ENCODE measurements at regions not wholly inside any gene's neighbourhood (a gene's known extent, or its start where the extent isn't known, plus 50 kb on each side); places are given as distances from the start of the nearest gene placed in this dataset.

DNA sequence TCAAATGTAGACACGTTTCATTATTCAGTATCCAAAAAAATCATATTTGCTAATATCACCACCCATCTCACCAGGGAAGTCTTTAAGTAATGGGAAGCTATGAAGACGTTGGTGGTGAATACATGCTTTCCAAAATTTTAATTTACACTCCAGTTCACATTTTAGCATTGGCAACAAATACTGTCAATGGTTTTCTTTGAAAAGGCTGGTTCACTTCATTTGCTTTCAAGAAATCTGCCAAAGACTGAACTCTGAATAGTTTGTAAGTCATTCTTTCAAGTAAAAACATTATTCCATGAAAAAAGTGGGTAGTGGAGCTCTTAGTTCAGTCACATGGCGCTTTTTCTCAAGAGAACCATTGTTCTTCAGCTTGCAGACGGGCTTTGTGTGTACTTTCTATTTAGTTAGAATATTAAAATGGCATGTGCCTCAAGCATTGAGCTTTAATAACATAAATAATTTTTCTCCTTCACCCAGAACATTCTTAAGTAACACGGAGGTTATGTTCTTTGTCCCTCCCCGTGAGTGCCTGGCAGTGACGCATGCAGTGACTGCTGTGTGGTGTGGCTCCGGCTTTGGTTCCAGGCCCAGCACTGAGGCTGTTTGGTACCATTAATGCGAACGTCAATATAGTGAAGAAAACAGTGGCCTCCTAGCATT is 300.0 kb upstream of the HDAC4 start:
- DNase-seq: no peak

DNA sequence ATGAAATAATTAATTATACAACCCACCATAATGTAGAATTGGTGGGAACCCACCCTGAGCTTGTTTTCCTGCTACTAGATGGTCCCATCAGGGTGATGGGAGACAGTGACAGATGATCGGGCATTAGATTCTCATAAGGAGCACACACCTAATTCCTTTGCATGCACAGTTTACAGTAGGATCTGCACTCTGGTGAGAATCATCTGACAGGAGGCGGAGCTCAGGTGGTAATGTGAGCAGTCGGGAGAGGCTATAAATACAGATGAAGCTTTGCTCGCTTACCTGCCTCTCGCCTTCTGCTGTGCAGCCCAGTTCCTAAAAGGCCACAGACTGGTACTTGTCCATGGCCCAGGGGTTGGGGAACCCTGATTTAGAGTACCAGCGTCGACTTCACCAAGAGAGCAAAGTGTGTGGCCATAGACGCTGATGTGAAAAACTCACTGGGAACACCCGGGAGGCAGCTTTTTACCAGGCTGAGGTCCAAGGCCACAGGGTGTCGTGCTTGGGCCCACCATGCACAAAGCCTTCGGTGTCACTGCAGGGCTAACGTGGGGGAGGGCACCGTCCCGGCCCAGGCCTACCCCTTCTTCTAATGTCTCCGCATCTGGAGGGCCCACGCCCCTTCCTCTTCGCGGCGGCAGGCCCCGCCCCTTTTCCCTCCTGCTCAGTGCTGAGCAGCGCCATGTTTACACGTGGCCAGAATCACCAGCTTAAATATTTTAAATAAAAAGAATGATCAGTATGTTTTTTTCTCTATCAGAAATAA is 296.8 kb upstream of the HDAC4 start:
- DNase-seq: no peak

GRCh38 chr2:239696559-239697207 is 295.9 kb upstream of the HDAC4 start:
- no peak for DNase-seq

- no peak for DNase-seq
Measured at GRCh38 chr2:239695728-239696240, 295.0 kb upstream of the HDAC4 start.

DNA sequence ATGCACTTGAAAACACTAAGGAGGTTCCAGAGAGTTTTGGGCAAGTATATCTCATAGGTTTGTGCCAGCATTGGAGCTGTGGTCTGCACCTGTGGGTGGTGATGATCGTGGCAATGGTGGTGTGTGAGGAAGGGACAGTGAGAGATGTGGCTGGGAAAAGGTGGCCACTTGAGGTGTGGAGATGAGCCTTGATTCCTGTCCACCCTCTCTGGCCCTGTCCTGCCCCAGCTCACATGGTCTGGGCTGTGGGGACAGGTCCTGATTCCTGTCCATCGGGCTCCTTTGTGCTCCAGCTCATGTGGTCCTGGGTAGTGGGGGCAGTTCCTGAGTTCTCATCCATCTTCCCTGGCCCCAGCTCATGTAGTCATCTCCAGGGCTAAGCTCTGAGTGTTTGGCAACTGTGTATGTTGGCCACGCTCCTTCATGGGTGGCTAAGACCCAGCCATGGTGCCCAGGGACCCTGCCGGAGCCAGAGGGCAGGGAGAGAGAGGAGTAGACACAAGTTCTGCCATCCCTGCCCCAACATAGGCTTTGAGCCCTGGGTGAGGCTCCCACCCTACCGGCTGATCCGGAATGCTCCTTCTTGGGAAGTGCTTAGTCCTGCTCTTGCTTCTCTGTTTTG is 294.4 kb upstream of the HDAC4 start:
- no peak for DNase-seq

GRCh38 chr2:239694487-239694886 is 293.7 kb upstream of the HDAC4 start:
- DNase-seq: no peak

DNA sequence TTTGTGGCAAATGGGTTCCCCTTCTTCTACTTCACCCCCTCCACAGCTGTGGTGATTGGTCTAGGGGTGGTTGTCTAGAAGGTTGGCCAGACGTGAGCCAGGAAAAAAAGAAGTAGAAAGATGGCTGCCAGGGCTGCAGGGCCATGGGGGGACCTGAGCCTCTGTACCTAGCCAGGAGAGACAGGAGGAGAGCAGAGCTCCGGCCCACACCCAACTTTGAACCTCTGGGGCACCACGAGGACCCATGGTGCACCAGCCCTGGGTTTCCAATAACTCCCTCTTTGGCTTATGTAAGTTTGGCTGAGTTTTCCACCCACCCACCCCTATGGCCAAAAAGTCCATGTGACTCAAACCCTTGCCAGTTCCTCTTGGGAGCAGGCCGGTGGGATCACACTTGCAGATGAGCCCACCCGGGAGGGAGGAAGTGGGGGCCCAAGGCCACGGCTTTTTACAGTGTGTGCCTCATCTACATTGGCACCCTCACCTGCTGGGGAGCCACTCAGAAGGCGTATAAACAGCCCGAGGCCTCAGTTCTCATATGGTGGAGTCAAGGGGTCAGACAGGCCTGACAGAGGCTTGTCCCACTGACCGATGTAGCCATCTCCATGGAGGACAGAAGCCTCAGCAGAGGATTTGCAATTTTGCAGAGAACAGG is 293.1 kb upstream of the HDAC4 start:
- no peak for DNase-seq

- no peak for DNase-seq
Measured at GRCh38 chr2:239693330-239693729, 292.5 kb upstream of the HDAC4 start.

GRCh38 chr2:239692919-239693318 is 292.1 kb upstream of the HDAC4 start:
- no peak for DNase-seq

DNA sequence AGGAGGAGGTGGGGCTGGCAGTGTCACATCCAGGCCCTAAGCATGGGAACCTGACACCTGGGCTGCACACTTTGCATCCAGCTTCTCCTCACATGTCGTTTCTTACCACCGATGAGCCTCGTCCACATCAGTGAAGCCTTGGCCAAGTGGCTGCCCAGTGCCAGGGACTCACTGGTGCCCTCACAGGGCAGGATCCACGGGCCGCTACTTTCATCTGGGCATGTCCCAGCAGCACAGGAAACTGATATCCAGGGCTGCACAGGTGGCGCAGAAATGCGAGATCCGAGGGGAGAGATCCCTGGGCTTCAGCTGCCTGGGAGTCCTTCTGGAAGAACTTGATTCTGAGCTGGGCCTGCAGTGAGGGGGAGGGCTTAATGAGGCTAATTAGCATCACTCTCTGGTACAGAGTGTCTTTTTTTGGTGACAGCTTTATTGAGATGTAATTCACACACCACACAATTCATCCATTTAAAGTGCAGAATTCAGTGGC is 291.6 kb upstream of the HDAC4 start:
- no peak for DNase-seq

DNA sequence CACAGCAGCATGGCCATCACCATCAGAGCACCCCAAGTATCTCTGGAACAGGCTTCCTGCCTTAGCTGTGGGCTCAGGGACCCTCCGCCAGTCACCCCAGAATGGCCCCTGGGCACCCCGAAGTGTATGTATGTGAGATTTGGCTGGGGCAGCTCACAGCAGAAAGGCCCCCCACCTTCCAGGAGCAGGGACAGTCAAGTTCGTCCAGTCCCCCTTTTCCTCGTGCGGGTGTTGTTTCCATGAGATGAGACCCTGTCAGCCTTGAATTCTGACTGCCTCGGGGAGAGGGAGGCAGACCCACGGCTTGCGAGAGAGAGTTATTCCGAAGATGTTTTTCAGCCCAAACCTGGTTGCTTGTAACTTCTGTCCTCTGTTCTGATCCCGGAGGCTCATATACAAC is 290.9 kb upstream of the HDAC4 start:
- DNase-seq: no peak

DNA sequence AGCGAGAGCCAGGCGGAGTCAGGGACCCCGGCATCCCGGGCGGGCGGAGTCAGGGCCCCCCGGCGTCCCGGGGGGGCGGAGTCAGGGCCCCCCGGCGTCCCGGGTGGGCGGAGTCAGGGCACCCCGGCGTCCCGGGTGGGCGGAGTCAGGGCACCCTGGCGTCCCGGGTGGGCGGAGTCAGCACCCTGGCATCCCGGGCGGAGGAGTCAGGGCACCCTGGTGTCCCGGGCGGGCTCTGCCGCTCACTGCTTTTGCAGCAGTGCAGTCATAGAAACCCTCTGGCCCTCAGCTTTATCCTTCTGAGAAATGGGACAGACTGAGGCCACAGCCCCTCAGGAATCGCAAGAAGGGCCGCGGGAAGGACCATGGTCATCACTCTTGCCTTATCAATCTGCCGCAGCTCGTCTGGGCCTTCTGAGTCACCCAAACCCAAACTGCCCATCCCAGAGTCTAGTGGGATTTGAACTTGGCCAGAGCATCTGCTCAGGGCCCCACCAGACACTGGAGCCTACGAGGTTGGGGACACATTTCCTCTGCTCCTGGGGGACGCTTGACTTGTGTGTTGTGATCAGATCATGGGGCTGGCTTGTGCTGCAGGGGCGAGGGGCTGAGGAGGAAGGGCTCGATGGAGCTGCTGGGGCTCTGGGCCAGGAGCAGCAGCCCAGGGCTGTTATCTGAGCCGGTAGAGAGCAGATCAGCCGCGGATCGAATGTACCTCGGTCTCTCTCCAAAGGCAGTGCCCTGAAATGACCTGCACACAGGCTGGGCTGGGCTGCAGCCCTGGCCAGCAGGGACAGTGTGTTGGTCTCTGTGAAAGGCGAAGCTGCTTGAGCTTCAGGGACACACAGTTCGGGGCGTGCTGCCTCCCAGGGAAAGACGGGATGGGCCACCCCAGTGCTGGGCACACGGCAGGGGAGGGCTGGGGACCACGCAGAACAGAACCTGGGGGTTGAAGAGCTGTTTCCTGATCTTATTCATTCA is 290.1 kb upstream of the HDAC4 start:
- no peak for DNase-seq

DNA sequence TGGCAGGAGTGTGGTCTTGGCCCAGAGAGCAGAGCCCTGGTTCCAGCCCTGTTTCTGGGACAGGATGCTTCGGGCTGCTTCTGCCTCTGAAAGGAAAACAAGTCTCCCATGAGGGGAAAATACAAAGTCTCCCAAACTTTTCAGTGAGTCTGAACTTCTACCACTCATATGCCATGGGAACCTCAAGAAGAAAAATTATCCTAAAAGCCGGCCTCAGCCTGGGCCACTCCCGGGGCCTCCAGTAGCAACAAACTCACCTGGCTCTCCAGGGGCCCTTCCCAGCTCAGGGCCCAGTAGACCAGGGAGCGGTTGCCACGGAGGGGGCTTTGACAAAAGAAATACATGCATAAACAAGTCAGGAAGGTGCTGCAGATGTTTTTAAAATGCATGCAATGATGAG is 289.2 kb upstream of the HDAC4 start:
- no peak for DNase-seq

- no peak for DNase-seq
Measured at GRCh38 chr2:239689410-239689809, 288.6 kb upstream of the HDAC4 start.

GRCh38 chr2:239688840-239689239 is 288.0 kb upstream of the HDAC4 start:
- no peak for DNase-seq

GRCh38 chr2:239688122-239688681 is 287.4 kb upstream of the HDAC4 start:
- no peak for DNase-seq

DNA sequence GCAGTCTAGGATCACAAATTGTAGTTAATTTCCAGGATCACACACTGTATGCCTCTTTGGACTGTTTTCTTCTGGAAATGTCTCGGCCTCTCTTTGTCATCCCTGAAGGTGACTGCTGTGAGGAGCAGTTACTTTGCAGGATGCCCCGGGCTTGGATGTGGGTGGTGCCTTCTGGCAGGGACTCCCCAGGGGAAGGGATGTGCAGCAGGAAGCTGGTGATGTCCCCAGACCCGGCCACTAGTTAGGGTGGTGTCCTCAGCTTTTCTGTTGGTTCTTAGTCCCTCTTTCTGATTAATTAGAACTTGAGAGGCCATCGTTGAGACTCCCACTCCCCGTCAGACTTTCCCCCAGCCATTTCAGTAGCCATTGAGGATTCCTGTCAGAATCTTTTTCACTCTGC is 286.6 kb upstream of the HDAC4 start:
- no peak for DNase-seq

- peak; percentile 2 for DNase-seq
Measured at GRCh38 chr2:239685965-239686364, 285.1 kb upstream of the HDAC4 start.

- no peak for DNase-seq
Measured at GRCh38 chr2:239685556-239685955, 284.7 kb upstream of the HDAC4 start.

DNA sequence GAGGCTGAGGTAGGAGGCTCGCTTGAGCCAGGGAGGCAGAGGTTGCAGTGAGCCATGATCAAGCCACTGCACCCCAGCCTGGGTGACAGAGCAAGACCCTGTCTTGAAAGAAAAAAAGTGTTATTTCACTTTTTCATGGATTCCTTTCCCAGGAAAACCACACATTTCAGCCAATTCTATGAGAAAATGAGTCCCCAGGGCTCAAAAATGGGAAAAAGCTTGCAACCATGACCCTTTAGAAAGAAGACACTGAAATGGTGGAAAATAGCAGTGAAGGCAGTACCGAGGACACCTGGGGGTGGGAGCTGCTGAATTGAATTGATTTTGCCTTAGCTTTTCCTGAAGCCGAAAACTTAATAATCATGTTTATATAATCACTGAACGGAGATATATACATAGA is 284.2 kb upstream of the HDAC4 start:
- DNase-seq: no peak

GRCh38 chr2:239684271-239684810 is 283.5 kb upstream of the HDAC4 start:
- DNase-seq: no peak

Data from OCI-M1 (cell line).